ENCODE measurements at regions not wholly inside any gene's neighbourhood (a gene's known extent, or its start where the extent isn't known, plus 50 kb on each side); places are given as distances from the start of the nearest gene placed in this dataset.

DNA sequence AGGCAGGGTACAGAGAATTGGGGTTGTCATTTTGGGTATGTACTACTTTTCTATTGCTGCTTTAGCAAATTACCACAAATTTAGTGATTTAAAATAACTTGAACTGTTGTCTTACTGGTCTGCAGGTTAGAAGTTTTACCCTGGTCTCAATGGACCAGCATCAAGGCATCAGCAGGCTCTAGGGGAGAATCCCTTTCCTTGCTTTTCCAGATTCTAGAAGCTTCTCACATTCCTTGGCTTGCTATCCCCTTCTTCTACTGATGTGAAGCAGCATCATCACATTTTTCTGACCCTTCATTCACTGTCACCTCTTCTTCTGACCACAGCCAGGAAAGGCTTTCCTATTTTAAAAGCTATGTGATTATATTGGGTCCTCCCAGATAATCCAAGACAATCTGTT lies 237.8 kb upstream of the RBMS1 start:
- DNase-seq = no peak
- Mint-ChIP-seq H3K4me3 (no peak overlapping the region), H3K27ac (no peak overlapping the region), H3K27me3 (no peaks in the 10 kb centered on the region), H3K9me3 (no peaks in the 10 kb centered on the region), H3K4me1 (no peaks in the 10 kb centered on the region), H3K36me3 (no peaks in the 10 kb centered on the region)
- CTCF ChIA-PET = no interaction called here

DNA sequence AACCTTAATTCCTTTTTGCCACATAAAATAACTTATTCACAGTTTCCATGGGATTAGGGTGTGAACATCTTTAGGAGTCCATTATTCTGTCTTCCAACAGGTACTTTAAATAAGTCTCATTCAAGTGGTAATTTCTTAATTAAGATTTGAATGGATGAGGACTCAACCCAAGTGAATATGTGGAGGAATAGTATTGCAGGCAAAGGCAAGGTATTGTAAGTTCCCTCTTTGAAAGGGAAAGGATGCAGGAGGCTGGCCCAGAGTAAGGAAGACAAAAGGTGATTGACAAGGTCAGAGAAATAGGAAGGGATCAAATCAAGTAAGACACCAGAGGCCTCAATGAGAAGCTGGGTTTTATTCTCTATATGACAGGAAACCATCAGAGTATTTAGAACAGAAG lies 238.2 kb upstream of the RBMS1 start:
- H3K4me1 Mint-ChIP-seq = no peaks in the 10 kb centered on the region
- DNase-seq = no peak
- CTCF ChIA-PET = no interaction called here
- H3K4me3 Mint-ChIP-seq = no peak overlapping the region
- H3K27me3 Mint-ChIP-seq = peaks cover 3% of the 10 kb centered on the region
- H3K27ac Mint-ChIP-seq = no peak overlapping the region
- no peaks in the 10 kb centered on the region for H3K36me3 Mint-ChIP-seq
- no peaks in the 10 kb centered on the region for H3K9me3 Mint-ChIP-seq

DNA sequence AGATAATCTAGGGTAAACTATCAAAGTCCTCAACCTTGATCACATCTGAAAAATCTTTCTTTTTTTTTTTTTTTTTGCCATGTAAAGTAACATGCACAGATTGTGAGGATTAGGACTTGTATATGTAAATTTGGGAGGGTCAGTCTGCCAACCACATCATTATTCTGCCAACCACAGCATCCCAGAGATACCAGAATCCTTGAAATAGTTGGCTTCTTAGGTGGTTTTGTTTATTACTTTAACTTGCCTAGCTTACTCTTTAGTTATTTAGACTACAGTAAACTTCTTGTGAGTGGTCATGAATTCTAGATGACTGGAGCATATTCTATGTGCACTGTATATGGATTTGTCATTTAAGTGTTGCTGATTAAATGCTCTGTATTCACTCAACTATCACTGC lies 242.1 kb upstream of the RBMS1 start:
- H3K36me3 Mint-ChIP-seq = no peaks in the 10 kb centered on the region
- peaks cover 3% of the 10 kb centered on the region for H3K27me3 Mint-ChIP-seq
- H3K4me1 Mint-ChIP-seq = no peaks in the 10 kb centered on the region
- H3K27ac Mint-ChIP-seq = no peak overlapping the region
- no peak for DNase-seq
- H3K4me3 Mint-ChIP-seq = no peak overlapping the region
- H3K9me3 Mint-ChIP-seq = no peaks in the 10 kb centered on the region
- CTCF ChIA-PET = no interaction called here

DNA sequence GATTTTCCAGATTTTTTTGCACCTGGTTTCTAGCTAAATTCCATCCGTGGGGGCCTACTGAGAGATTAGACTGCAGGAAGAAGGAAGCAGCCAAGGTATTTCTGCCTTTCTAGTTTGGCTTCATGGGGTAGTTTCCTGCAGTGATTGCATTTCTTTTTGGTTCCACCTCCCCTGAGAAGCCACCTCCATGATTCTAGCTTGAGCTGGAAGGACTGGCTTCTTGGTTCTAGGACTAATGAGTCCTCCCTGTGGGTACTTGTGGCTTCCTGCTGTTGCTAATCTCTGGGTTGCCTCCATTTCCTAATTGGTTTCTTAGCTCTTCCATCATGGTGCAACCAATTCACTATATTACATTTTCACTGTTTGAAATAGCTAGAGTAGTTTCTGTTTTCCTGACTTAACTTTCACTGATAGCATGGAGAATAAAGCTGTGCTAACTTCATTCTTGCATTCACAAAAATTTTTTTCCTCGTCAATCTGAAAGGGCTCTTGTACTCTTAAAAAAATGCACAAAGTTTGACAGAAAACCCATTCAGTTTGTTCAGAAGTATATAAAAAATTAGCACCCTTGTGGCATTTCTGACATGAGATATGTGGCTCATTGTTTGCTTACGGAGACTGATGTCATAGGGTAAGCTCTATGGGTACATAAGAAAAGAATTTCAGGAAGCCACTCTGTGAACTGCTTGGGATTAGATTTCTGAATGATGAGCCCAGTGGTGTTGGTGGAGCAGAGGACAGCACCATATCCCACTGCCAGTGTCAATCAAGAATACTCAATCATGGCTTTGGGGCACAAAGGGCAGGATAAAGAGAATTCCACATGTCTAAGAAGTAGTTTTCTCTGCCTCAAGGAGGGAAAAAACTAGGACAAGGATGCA lies 242.8 kb upstream of the RBMS1 start:
- CTCF ChIA-PET = no interaction called here
- Mint-ChIP-seq H3K9me3 (no peaks in the 10 kb centered on the region), H3K27ac (no peak overlapping the region), H3K4me3 (no peak overlapping the region), H3K36me3 (no peaks in the 10 kb centered on the region), H3K27me3 (peaks cover 6% of the 10 kb centered on the region), H3K4me1 (no peaks in the 10 kb centered on the region)
- no peak for DNase-seq

DNA sequence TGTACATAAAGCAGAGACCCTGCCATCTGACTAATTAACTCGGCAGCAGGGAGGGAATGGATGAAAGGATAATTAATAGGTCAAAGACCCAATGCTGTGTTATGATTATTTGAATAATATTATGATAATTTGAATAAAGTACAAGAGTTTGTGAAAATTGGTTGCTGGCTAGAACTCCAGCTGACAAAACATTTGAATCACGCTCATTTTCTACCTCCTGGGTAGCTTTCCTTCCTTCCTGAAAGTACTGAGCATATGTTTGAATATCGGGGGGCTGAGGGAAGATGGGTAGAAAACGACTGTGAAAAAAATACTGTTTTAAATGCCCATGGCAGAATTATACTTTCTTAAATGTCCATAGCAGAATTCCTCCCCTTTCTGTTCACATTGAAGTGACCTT lies 243.6 kb upstream of the RBMS1 start:
- Mint-ChIP-seq H3K27me3 (peaks cover 6% of the 10 kb centered on the region), H3K9me3 (no peaks in the 10 kb centered on the region), H3K4me1 (no peaks in the 10 kb centered on the region), H3K36me3 (no peaks in the 10 kb centered on the region), H3K4me3 (no peak overlapping the region), H3K27ac (no peak overlapping the region)
- CTCF ChIA-PET = no interaction called here
- DNase-seq = no peak

DNA sequence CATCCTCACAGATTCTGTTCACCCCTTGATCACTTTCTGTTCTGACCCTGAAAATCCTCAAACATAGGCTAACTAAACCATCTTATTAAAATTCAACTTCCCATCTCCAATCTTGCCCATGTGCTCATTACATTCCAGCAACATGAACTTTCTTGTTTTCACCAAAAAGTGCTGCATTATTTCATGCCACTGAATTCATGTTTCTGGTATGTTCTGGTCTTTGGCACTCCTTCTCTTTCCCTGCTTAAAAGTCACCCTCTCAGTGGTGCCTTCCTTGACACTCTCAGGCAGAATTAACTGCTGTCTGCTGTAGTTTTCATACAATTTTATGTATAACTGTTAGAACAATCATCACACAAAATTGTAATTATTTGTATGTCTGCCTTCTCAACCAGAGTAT lies 247.7 kb upstream of the RBMS1 start:
- CTCF ChIA-PET = interaction anchor here (0.8 kb wide), 1 partner anchor 50 kb away, joined by 5 read pairs; no protein-coding TSS in a partner anchor

DNA sequence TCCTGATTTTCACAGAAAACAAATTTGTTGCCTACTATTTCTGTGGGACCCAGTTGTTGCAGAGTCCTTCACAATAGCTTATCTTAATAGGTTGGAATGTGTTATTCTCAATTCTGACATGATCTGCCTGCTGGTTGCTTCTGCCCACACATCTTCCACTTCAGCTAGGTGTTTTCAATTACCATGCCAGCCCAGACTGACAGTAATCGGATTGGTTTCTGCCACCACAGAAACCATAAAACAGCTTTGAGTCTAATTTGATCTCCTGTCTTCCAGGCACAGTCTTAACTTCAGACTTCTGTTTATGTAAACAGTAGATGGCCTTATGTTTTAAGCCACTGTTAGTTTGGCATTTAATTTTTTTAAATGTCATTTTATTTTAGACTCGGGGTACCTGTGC lies 248.2 kb upstream of the RBMS1 start:
- Mint-ChIP-seq H3K36me3 (no peaks in the 10 kb centered on the region), H3K27me3 (peaks cover 7% of the 10 kb centered on the region), H3K27ac (no peak overlapping the region), H3K9me3 (no peaks in the 10 kb centered on the region), H3K4me3 (no peak overlapping the region), H3K4me1 (no peaks in the 10 kb centered on the region)
- no peak for DNase-seq
- CTCF ChIA-PET = interaction anchor here (0.8 kb wide), 1 partner anchor 49 kb away, joined by 5 read pairs; no protein-coding TSS in a partner anchor

More for the DNA sequence above, 247.7 kb upstream of the RBMS1 start:
- H3K9me3 Mint-ChIP-seq = no peaks in the 10 kb centered on the region
- H3K4me3 Mint-ChIP-seq = no peak overlapping the region
- H3K4me1 Mint-ChIP-seq = no peaks in the 10 kb centered on the region
- peaks cover 9% of the 10 kb centered on the region for H3K27me3 Mint-ChIP-seq
- DNase-seq = no peak
- no peak overlapping the region for H3K27ac Mint-ChIP-seq
- H3K36me3 Mint-ChIP-seq = no peaks in the 10 kb centered on the region

DNA sequence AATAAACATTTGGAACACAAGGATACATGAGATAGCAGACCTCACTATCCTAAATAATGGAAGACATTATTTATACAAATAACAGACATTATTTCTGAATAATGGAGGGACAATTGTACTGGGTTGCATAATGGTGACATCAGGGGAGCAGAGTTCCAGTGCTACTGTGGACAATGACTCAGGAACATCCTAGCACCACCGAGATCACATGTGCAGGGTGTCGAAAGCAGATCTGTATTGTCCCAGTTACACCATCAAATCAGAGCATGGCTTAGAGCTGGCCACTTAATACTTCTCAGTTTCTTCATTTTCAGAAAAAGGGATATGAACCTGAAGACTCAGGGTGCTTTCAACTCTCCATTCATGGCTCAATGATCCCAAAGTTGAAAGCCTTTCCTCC lies 249.1 kb upstream of the RBMS1 start:
- no peaks in the 10 kb centered on the region for H3K4me1 Mint-ChIP-seq
- H3K27ac Mint-ChIP-seq = no peak overlapping the region
- peaks cover 6% of the 10 kb centered on the region for H3K27me3 Mint-ChIP-seq
- no peaks in the 10 kb centered on the region for H3K36me3 Mint-ChIP-seq
- no peak for DNase-seq
- H3K4me3 Mint-ChIP-seq = no peak overlapping the region
- CTCF ChIA-PET = no interaction called here
- no peaks in the 10 kb centered on the region for H3K9me3 Mint-ChIP-seq

DNA sequence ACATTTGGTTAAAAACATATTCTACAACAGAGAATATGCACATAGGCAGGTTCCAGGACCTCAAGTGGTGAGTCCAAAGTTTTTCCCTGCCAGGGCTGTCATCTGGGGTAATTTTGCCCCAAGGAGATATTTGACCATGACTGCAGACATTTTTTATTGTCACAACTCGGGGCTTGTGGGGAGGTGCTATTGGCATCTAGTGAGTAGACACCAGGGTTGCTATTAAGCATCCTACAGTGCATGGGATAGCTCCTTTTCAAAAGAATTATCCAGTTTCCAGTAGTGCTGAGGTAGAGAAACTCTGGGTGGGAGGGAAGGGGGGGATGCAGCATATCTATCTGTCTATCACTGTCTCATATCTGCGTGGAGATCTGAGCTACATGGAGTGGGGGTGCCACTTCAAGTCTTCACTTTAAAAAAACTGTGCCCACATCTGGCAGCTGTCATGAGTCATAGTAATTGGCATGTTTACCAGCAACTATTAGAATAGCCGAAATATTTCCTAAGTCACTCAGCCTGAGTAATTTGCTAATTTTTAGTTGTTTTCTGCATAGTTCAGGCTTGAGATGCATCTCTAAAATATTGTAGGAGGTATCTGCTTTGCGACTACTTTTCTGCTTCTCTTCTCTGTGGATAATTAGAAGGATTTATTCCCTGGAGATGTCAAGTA lies 254.0 kb upstream of the RBMS1 start:
- DNase-seq = no peak
- no peaks in the 10 kb centered on the region for H3K9me3 Mint-ChIP-seq
- no peak overlapping the region for H3K27ac Mint-ChIP-seq
- H3K4me3 Mint-ChIP-seq = no peak overlapping the region
- peaks cover 3% of the 10 kb centered on the region for H3K27me3 Mint-ChIP-seq
- no peaks in the 10 kb centered on the region for H3K4me1 Mint-ChIP-seq
- no peaks in the 10 kb centered on the region for H3K36me3 Mint-ChIP-seq
- CTCF ChIA-PET = interaction anchor here (1.1 kb wide), 1 partner anchor 423 kb away, joined by 3 read pairs; no protein-coding TSS in a partner anchor

DNA sequence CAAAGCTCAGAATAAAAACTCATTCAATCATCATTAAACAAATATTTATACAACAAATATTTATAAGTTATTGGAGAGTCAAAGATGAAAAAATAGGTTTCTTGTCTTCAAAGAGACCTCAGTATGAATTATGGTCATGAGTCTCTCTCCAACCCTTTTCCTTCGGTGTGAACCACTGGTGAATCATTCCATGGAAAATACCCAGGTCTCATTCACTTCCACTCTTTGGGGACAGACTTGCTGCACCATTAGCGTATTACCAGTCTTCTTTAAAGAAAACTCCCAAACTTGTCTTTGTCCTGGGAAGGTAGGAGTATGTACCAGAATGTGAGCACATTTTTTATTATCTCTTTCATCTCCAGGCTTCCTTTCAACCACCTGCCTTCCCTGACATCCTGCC lies 257.4 kb upstream of the RBMS1 start:
- Mint-ChIP-seq H3K27me3 (peaks cover 3% of the 10 kb centered on the region), H3K4me3 (no peak overlapping the region), H3K27ac (no peak overlapping the region), H3K36me3 (no peaks in the 10 kb centered on the region), H3K4me1 (no peaks in the 10 kb centered on the region), H3K9me3 (peaks cover 4% of the 10 kb centered on the region)
- DNase-seq = no peak
- CTCF ChIA-PET = no interaction called here

DNA sequence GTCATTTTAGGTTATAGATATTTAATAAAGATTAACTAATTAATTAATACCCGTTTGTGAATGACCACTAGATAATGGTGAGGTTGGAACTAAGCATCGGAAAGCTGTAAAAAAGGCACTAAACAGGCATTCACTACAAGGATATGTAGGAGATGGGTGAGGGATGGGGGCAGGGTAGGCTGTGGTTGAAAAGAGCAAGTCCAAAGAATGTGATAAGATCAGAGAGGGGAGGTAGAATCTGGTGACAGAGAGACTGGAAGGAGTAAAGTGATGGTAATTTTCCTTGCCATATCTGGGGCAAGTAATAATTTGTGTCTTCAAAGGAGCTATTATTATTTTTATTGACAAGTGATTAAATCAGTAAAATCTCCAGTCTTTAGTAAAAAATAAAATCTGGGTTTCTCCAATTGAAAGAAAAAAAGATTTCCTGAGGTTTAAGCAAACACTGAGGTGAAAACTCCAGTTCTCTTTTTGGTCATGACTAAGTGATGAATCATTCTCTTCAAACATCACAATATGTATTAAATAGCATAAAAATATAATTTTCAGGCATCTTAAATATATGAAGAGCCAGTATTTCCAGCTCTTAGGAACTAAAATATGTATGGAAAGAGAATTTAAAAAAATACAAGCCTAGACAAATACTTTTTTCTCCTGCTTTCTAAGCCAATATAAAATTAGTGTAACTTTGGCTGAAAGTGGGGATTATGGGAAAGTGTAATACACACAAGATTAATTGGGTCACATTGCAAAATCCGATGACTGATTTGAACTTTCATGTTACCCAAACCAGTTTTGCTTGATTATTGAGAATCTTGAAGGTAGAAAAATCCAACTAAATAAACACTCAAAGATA lies 259.1 kb upstream of the RBMS1 start:
- peaks cover 4% of the 10 kb centered on the region for H3K9me3 Mint-ChIP-seq
- H3K36me3 Mint-ChIP-seq = no peaks in the 10 kb centered on the region
- no peak overlapping the region for H3K4me3 Mint-ChIP-seq
- peaks cover 3% of the 10 kb centered on the region for H3K27me3 Mint-ChIP-seq
- no peak for DNase-seq
- CTCF ChIA-PET = no interaction called here
- no peaks in the 10 kb centered on the region for H3K4me1 Mint-ChIP-seq
- H3K27ac Mint-ChIP-seq = no peak overlapping the region

DNA sequence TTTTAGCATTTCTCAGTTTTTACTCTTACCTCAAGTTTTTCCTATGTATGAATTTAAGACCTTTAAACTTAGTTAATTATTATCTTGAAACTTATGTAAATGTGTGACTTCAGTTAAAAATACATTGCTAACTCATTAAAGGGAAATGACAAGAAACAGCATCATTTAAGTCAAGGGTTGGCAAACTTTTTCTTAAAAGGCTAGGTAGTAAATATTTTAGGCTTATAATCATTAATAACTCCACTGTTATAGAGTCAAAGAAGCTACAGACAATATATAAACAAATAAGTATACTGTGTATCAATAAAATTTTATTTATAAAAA lies 259.7 kb upstream of the RBMS1 start:
- H3K36me3 Mint-ChIP-seq = no peaks in the 10 kb centered on the region
- H3K27me3 Mint-ChIP-seq = peaks cover 3% of the 10 kb centered on the region
- peaks cover 4% of the 10 kb centered on the region for H3K9me3 Mint-ChIP-seq
- DNase-seq = no peak
- H3K4me1 Mint-ChIP-seq = no peaks in the 10 kb centered on the region
- H3K4me3 Mint-ChIP-seq = no peak overlapping the region
- CTCF ChIA-PET = no interaction called here
- no peak overlapping the region for H3K27ac Mint-ChIP-seq

DNA sequence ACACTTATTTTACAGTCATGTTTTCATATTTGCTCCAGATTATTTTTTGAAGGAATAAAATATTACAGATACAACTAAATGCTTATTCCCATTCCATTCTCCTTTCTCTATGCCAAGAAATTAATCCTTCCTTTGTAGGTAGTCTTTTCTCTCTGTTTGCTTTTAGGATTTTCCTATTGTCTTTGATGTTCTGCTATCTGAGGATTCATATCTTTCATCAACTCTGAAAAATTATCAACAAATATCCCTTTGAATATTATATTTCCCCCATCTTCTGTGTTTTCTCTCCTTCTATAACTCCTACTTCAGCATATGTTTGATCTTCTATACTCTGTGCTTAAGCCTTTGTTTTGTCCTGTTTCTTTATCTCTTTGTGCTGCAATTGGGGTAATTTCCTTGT lies 260.4 kb upstream of the RBMS1 start:
- peaks cover 4% of the 10 kb centered on the region for H3K9me3 Mint-ChIP-seq
- no peak for DNase-seq
- peaks cover 3% of the 10 kb centered on the region for H3K27me3 Mint-ChIP-seq
- H3K4me1 Mint-ChIP-seq = no peaks in the 10 kb centered on the region
- H3K4me3 Mint-ChIP-seq = no peak overlapping the region
- no peak overlapping the region for H3K27ac Mint-ChIP-seq
- H3K36me3 Mint-ChIP-seq = no peaks in the 10 kb centered on the region
- CTCF ChIA-PET = no interaction called here

DNA sequence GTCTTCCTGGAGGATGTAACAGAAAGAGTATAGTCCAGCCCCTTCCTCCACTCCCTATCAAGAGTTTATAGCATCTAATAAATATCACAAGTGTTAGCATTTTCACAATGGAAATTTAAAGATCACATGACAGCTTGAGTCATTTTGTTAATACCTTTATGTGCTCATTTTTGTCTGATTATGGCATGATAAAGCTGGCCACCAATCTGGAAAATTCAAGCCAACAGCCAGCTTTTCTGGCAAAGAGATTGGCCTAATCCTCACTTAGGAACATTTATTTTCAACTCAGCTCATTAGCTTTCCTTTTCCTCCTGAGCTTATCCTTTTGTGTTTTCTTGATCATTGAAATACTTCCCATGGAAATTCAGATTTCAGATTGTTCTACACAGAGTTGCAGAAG lies 262.9 kb upstream of the RBMS1 start:
- Mint-ChIP-seq H3K4me3 (no peak overlapping the region), H3K27ac (no peak overlapping the region), H3K4me1 (no peaks in the 10 kb centered on the region), H3K36me3 (no peaks in the 10 kb centered on the region), H3K9me3 (peaks cover 4% of the 10 kb centered on the region), H3K27me3 (peaks cover 3% of the 10 kb centered on the region)
- CTCF ChIA-PET = no interaction called here
- DNase-seq = no peak

All from activated naive CD4-positive, alpha-beta T cell treated with anti-CD3 and anti-CD28 coated beads, Interleukin-2, amount 10 ng/mL, durations not matched to agents 7 days and 5 days (primary cell).